Thyroid gland (tissue), 4 donors: ENCODE measurements at regions not wholly inside any gene's neighbourhood (a gene's known extent, or its start where the extent isn't known, plus 50 kb on each side); places are given as distances from the start of the nearest gene placed in this dataset.

Source experiments
- DNase-seq, 2 donors: peaks; one replicate each; pipeline ENCODE4 v3.0.0-alpha.2; 2019
- H3K27ac ChIP-seq, 3 donors: fragments of 200-600 bp; sonication (generic); 1 replicate in 2 of 3; 2 replicates in 1 of 3; pipeline ENCODE4 v1.5.1; 2016 to 2019; ENCODE audit warnings: mild to moderate bottlenecking in 1 of 3, moderate library complexity in 1 of 3
- H3K27me3 ChIP-seq: fragments of 200-600 bp; sonication (generic); one replicate; pipeline ENCODE4 v1.5.1; 2019
- H3K36me3 ChIP-seq, 2 donors: fragments of 200-600 bp; sonication (generic); one replicate each; pipeline ENCODE4 v1.5.1; 2016 to 2019
- H3K4me1 ChIP-seq, 2 donors: fragments of 200-600 bp; sonication (generic); one replicate each; pipeline ENCODE4 v1.5.1; 2017 to 2019
- H3K4me3 ChIP-seq, 3 donors: fragments of 200-600 bp; sonication (generic); replicated peaks in 1 of 3; 1 replicate in 2 of 3; 2 replicates in 1 of 3; pipeline ENCODE4 v1.5.1; 2016; ENCODE audit warnings: mild to moderate bottlenecking in 1 of 3
- H3K9me3 ChIP-seq: fragments of 200-600 bp; sonication (generic); one replicate; pipeline ENCODE4 v1.5.1; 2017
- POLR2A ChIP-seq, 2 donors: fragments of 450-650 bp; IDR thresholded peaks; one replicate each; pipeline ENCODE4 v1.6.1; 2017; ENCODE audit warnings: antibody characterized with exemption in 2 of 2, mild to moderate bottlenecking in 2 of 2, moderate library complexity in 1 of 2
- WGBS, 2 donors: methylation state at CpG; one replicate each; pipeline ENCODE4 v1.1.5; 2017; 5-methylcytosine and 5-hydroxymethylcytosine counted together
- intact Hi-C: fragments of 100-400 bp; cut with DNase I; formaldehyde crosslinking; loops from one replicate; pipeline ENCODE4 v1.15.1; 2023
- TF ChIP-seq, protein P1 (sequence below), 6 experiments: fragments of 200-600 bp in 3 of 6; fragments of 450-650 bp in 3 of 6; sonication (generic) in 3 of 6; IDR thresholded peaks; one replicate each; pipeline ENCODE4 v1.5.1; 2016 to 2019; ENCODE audit warnings: antibody characterized with exemption in 6 of 6, mild to moderate bottlenecking in 2 of 6, inconsistent platforms in 1 of 6, moderate library complexity in 1 of 6

DNA sequence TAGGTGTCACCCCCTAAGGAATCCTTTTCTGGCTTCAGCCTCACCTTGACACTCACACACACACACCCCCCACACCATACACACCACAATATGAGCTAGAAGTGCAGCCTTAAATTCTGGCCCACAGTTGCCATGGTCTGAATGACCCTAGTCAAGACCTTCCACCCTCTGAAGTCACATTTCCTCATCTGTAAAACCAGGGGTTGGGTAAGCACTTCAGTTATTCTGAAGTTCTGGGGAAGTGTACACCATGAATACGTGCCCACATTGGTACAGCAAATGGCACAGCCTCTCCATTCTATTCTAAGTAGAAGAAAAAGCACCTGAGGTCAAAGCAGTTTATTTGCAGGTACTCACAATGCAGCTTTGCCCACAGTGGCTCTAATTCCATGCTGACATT, 372.8 kb upstream of the KLF4 start:
- intact Hi-C loops: no loop called here

DNA sequence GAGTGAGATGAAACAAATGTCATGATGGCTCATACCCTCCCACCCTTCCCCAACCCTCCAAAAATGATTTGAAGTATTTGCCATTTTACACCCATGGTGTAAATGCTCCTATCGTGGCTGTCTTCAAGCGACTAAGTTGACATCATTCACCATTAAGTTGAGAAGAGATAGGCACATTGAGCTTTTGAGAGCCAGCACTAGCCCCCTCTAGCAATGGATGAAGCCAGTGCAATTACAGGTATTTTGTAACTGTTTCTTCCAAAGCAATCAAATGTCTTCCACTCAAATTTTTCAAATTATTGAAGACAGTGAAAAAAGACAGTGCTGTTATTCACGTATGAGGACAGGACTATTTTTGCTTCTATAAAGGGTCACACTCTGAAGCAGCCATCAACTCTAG, 371.5 kb upstream of the KLF4 start:
- 88 to 92% methylated on average over 3 of the region's 3 CpGs for WGBS, 2 donors

More for the DNA sequence above, 372.8 kb upstream of the KLF4 start:
- 92 to 100% methylated on average over 1 of the region's 1 CpG for WGBS, 2 donors
- Histone ChIP-seq H3K36me3 (no peaks in the 10 kb centered on the region), H3K4me1 (peaks cover 8% of the 10 kb centered on the region in 2 donors), H3K27me3 (no peaks in the 10 kb centered on the region), H3K9me3 (no peaks in the 10 kb centered on the region), H3K4me3 (no peak overlapping the region), H3K27ac (no peak overlapping the region)
- TF ChIP-seq, protein P1, sequence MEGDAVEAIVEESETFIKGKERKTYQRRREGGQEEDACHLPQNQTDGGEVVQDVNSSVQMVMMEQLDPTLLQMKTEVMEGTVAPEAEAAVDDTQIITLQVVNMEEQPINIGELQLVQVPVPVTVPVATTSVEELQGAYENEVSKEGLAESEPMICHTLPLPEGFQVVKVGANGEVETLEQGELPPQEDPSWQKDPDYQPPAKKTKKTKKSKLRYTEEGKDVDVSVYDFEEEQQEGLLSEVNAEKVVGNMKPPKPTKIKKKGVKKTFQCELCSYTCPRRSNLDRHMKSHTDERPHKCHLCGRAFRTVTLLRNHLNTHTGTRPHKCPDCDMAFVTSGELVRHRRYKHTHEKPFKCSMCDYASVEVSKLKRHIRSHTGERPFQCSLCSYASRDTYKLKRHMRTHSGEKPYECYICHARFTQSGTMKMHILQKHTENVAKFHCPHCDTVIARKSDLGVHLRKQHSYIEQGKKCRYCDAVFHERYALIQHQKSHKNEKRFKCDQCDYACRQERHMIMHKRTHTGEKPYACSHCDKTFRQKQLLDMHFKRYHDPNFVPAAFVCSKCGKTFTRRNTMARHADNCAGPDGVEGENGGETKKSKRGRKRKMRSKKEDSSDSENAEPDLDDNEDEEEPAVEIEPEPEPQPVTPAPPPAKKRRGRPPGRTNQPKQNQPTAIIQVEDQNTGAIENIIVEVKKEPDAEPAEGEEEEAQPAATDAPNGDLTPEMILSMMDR (IDR thresholded peaks at IDR 0.05): no peak
- no peak for TF ChIP-seq POLR2A (IDR thresholded peaks at IDR 0.05)
- DNase-seq: no peak

DNA sequence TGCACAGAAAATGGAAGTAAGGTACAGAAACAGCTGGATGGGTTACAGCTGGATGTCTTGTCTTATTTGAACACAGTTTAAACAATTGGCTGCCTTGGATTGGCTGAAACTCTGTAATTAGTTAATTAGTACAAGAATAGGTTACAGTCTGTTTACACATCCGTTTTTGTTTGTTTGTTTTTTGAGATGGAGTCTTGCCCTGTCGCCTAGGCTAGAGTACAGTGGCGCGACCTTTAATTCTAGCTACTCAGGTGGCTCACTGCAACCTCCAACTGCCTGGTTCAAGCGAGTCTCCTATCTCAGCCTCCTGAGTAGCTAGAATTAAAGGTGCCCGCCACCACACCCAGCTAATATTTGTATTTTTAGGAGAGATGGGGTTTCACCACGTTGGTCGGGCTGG, 368.7 kb upstream of the KLF4 start:
- no peaks in the 10 kb centered on the region for H3K36me3 ChIP-seq
- no peak for DNase-seq
- H3K27ac ChIP-seq: no peak overlapping the region
- H3K4me3 ChIP-seq: no peak overlapping the region
- no peaks in the 10 kb centered on the region for H3K27me3 ChIP-seq
- intact Hi-C loops: no loop called here
- no peaks in the 10 kb centered on the region for H3K4me1 ChIP-seq
- TF ChIP-seq POLR2A (IDR thresholded peaks at IDR 0.05): no peak
- TF ChIP-seq, protein P1 (IDR thresholded peaks at IDR 0.05): no peak
- WGBS, 2 donors: 91 to 96% methylated on average over 8 of the region's 8 CpGs
- H3K9me3 ChIP-seq: no peaks in the 10 kb centered on the region

More for the DNA sequence above, 371.5 kb upstream of the KLF4 start:
- intact Hi-C loops: no loop called here
- H3K4me1 ChIP-seq: no peaks in the 10 kb centered on the region
- DNase-seq: no peak
- no peaks in the 10 kb centered on the region for H3K36me3 ChIP-seq
- no peak overlapping the region for H3K27ac ChIP-seq
- TF ChIP-seq, protein P1 (IDR thresholded peaks at IDR 0.05): no peak
- no peak for TF ChIP-seq POLR2A (IDR thresholded peaks at IDR 0.05)
- H3K27me3 ChIP-seq: no peaks in the 10 kb centered on the region
- no peak overlapping the region for H3K4me3 ChIP-seq
- H3K9me3 ChIP-seq: no peaks in the 10 kb centered on the region

DNA sequence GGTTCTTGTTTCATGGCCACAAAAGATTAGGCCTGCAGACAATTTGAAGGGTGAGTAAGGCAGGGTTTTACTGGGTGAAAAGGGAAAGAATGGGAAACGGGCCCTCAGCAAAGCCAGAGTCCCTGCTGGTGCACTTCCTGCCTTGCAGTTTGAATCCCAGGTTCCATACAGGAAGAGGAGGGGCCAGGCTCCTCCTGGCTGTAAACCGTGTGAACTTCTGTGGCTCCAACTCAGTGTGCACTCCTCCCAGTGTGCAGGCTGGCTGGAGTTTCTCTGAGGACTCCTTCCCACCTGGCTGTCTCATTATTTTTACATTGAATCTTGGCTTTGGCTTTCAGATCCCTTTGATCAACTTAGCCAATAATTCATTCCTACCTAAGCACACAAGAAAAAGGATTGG, 367.1 kb upstream of the KLF4 start:
- H3K9me3 ChIP-seq: no peaks in the 10 kb centered on the region
- no peak for DNase-seq
- no peaks in the 10 kb centered on the region for H3K27me3 ChIP-seq
- intact Hi-C loops: no loop called here
- H3K27ac ChIP-seq: no peak overlapping the region
- TF ChIP-seq POLR2A (IDR thresholded peaks at IDR 0.05): no peak
- 74% methylated on average over 2 of the region's 2 CpGs for WGBS, 2 donors
- H3K36me3 ChIP-seq: no peaks in the 10 kb centered on the region
- H3K4me3 ChIP-seq: no peak overlapping the region
- no peaks in the 10 kb centered on the region for H3K4me1 ChIP-seq

DNA sequence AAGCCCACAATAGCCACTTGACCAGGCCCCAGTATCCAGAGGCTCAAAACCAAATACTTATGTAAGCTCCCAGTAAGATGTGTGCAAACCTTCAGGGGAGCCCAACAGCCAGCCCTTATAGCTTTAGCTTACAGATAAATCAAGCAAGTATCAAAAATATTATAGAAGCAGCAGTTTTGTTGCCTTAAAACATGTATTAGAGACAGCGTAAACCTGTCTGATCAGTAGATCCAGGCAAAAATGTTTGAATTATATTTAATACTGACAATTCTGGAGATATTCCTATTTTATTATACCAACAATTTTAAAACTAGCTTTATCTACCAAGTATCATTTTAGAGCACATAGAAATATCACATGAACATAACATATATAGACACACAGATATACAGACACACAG, 365.6 kb upstream of the KLF4 start:
- intact Hi-C loops: no loop called here
- Histone ChIP-seq H3K9me3 (no peaks in the 10 kb centered on the region), H3K27me3 (no peaks in the 10 kb centered on the region), H3K4me3 (no peak overlapping the region), H3K4me1 (no peaks in the 10 kb centered on the region), H3K27ac (no peak overlapping the region), H3K36me3 (no peaks in the 10 kb centered on the region)
- TF ChIP-seq, protein P1 (IDR thresholded peaks at IDR 0.05): no peak
- TF ChIP-seq POLR2A (IDR thresholded peaks at IDR 0.05): no peak
- DNase-seq: no peak
- WGBS, 2 donors: 96 to 98% methylated on average over 1 of the region's 1 CpG

DNA sequence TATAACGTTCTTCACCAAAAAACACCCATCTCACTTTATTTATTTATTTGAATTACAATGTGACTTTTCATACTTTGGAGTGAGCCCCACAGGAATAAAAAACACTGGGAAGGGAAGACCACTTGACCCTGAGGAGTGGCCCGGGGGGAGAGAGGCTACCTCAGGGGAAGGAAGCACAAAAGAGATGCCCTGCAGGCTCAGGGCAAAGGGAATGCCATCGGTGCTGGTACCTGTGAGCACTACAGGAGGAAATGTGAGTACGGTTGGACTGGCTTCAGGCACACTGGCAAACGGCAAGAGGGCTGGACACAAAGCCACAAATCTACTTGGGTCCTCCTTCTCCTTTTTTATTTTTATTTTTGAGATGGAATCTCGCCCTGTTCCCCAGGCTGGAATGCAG, 363.9 kb upstream of the KLF4 start:
- Histone ChIP-seq H3K36me3 (no peaks in the 10 kb centered on the region), H3K27ac (no peak overlapping the region), H3K9me3 (no peaks in the 10 kb centered on the region), H3K27me3 (no peaks in the 10 kb centered on the region), H3K4me3 (no peak overlapping the region), H3K4me1 (no peaks in the 10 kb centered on the region)
- WGBS, 2 donors: 77 to 84% methylated on average over 6 of the region's 6 CpGs
- no peak for DNase-seq
- TF ChIP-seq, protein P1 (IDR thresholded peaks at IDR 0.05): no peak
- no peak for TF ChIP-seq POLR2A (IDR thresholded peaks at IDR 0.05)
- intact Hi-C loops: no loop called here
